NOMO-1 treated with dmso at 0.1 percent for 144 hours (cell line): ENCODE measurements at regions not wholly inside any gene's neighbourhood (a gene's known extent, or its start where the extent isn't known, plus 50 kb on each side); places are given as distances from the start of the nearest gene placed in this dataset.
"Not testable (repeated sequence)": the region's sequence is repeated elsewhere in the genome, so short reads cannot be mapped to it uniquely, and the experiment has no call there.

Experiments
- DNase-seq: peaks from one replicate; lab custom pipeline; 2025; ENCODE audit not compliant: unreplicated experiment; lab: John Stamatoyannopoulos, UW

DNA sequence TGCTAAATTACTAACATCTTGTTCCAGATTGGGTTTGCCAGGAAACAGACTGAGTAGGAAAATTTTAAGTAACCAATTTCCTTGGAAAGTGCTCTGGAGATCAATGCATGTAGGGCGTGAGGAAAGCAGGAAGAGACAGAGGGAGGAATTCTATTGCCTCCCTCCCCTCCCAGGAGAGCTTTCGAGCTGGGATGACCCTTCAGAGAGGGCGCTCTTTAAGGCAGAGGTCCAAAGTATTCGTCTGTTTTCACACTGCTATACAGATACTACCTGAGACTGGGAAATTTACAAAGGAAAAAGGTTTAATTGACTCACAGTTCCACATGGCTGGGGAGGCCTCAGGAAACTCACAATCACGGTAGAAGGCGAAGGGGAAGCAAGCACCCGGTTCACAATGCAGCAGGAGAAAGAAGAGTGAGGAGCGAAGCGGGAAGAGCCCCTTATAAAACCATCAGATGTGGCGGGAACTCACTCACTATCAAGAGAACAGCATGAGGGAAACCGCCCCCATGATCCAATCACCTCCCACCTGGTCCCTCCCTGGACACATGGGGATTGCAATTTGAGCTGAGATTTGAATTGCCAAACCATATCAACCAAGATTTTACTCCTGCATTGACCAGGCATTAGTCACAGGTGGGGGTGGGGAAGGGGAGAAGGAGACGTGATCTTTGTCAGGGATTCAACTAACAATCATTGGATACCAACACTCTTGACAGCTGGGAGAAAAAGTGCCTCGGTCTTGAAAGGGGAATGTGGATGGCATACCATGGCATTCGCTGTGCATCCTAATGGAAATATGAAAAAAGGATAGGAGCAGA lies 63.8 kb downstream of the SLITRK2 start:
- DNase-seq = no peak

DNA sequence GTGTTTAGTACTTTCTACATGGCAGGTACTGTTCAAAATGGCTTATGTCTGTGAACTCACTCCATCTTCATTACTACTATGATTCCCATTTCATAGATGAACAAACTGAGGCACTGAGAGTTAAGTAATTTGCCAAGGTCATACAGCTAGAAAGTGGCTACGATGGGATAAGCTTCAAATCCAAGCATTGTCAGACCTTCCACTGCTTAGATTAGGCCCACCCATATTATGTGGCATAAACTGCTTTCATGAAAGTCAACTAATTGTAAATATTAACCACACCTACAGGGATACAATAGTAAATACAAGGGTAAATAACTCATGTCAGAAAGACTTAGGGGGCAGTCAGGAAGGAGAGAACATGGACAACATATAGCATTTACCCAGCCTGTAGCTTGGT lies 68.8 kb downstream of the SLITRK2 start:
- DNase-seq = no peak

DNA sequence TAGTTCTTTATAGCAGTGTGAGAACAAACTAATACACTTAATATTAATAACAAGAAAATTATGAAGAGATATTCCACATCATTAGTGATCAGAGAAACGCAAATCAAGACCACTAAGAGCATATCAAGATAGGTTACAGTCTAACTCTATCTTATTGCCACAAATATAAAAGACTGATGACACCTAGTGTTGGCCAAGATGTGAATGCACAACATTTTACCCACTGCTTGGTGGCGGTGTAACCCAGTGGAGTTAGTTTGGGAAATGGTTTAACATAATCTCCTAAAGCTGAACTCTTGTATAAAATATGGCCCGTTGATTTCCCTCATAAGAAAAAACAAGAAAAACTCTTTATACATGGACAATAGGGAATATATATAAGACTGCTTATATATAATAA lies 92.4 kb downstream of the SLITRK2 start:
- no peak for DNase-seq

DNA sequence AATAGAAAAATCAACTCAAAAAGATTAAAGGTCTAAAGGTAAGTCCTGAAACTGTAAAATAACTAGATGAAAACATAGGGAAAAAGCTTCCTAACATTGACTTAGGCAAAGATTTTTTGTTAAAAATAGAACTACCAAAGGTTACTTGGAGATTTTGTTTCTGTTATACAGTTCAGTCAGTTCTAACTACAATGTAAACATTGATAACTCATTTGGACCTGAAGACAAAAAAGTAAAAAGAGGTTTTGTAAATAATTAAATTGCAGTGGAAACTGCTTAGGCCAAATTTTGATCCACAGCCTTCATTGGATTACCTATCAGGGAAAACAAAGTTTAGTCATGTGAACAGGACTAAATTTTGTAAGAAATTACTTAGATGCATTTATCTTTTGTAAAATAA lies 101.8 kb downstream of the SLITRK2 start:
- no peak for DNase-seq

DNA sequence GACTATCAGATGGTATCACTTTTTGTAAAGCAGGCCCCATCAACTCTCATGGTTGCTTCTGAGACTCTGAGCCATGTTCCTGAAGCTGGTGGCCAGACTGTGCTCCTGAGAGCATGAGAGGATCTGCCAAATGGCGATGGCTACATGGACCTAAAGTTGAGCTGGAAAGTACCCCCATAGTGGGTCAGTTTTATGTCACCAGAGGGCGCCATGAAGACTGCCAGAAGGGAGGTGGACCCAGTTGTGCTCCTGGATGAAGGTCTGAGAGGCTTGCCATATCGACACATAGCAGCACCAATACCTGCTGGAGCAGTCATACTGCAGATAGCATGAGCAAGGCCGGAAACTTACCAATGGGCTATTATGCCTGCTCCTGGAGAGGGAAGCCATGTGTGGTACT lies 105.7 kb downstream of the SLITRK2 start:
- no peak for DNase-seq

DNA sequence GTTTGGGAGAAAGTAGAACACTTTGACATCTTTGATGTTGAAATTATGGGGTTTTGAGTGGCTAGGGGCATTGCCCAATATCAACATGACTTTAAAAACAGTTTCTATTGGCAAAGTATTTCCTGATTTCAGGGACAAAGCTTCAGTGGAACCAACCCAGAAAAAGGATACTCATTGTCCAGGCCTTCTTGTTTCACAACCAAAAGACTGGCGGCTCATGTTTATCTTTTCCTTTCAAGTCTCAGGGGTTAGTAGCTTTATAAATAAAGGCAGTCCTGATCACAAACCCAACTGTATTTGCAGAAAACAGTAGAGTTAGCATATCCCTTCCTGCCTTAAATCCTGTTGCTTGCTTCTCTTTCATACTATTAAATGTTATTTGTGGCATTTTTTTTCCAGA lies 119.1 kb downstream of the SLITRK2 start:
- no peak for DNase-seq

DNA sequence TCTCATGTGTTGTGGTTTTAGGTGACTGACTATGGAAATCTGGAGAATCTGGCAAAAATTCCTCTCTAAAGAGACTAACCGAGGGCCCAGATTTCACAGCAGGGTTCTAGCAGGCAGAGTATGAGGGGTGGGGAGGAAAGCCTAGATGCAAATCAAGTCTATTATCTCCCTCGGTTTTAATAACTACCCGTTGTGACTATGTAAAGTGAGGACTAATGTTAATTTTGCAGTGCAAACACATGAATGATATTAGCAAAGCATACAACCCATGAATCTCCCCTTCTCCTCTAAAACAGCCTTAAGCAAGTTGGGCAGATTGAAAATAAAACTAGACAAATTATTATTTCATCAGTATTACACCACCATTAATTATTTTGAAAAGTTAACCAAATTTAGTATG lies 131.4 kb downstream of the SLITRK2 start:
- no peak for DNase-seq

DNA sequence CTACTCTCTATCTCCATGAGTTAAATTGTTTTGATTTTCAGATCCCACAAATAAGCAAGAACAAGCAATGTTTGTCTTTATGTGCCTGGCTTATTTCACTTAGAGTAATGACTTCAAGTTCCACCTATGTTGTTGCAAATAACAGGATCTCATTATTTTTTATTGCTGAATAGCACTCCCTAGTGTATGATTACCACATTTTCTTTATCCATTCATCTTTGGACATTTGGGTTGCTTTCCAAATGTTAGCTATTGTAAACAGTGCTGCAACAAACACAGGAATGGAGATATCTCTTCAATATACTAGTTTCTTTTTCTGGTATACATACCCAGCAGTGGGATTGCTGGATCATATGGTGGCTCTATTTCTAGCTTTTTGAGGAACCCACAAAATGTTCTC lies 136.0 kb downstream of the SLITRK2 start:
- no peak for DNase-seq

DNA sequence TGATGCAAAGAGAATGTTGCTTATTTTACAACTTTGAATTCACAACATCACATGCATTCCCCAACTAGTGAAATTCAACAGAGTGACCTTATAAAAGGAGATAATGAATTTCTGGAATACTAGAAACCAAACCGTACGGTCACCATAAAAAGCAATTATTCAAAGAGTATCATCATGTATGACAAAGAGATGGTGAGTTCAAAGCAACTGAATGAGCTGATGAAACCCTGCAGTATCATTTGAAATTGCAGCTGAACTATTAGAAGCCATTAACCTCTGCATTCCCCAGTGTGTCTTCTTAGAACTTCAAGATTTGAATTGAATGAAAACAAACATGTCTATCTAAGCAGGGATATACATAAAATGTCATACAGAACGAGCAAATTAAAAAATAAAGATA lies 172.4 kb downstream of the SLITRK2 start:
- no peak for DNase-seq

DNA sequence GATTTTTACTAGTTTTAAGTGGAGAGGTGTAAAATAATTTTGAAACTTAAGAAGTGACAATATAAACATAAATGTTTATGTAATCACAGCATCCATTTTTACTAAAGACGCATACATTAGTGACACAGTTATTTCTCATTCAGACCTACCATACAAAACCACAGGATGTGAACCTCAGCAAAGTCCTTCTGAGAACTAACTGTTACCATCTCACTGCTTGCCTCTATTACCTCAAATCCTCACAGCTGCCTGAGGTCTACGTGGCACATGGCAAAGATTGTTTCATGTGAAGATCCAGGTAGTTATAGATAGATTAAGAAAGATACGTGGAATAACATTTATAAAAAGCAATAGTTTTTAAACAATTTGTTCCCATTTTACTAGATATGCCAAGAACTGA lies 189.0 kb downstream of the SLITRK2 start:
- DNase-seq = no peak

DNA sequence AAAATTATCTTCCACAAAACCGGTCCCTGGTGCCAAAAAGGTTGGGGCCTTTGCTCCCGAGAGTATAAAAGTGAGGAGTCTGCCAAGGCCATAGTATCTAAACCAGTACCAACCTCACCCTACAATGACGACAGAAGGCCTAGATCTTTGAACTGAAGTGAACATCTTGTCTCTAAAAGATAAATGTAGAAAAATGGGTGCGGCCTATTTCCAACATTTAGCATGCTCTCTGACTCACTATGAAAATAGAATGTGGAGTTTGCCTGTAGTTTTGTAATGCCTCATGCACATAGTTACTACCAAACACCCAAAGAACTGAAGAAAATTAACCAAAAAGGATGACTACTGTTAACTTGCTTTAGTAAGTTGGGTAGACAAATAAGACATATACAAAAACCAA lies 218.4 kb downstream of the SLITRK2 start:
- no peak for DNase-seq

DNA sequence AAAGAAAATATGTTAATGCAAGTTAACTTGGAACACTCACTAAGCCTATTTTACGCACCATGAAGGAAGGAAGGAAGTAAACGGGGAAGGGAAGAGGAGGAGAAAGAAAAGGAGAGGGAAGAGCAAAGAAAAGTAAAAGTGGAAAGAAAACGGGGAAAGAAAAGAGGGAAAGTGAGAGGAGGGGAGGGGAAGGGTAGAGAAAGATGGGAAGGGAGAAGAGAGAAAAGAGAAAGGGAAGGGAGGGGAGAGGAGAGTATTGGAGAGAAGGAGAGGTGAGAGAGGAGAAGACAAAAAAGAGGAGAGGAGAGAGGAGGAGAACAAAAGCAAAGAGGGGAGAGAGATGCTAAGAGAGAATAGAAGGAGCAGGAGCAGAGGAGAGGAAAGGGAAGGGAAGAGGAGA lies 224.1 kb downstream of the SLITRK2 start:
- DNase-seq = no peak

DNA sequence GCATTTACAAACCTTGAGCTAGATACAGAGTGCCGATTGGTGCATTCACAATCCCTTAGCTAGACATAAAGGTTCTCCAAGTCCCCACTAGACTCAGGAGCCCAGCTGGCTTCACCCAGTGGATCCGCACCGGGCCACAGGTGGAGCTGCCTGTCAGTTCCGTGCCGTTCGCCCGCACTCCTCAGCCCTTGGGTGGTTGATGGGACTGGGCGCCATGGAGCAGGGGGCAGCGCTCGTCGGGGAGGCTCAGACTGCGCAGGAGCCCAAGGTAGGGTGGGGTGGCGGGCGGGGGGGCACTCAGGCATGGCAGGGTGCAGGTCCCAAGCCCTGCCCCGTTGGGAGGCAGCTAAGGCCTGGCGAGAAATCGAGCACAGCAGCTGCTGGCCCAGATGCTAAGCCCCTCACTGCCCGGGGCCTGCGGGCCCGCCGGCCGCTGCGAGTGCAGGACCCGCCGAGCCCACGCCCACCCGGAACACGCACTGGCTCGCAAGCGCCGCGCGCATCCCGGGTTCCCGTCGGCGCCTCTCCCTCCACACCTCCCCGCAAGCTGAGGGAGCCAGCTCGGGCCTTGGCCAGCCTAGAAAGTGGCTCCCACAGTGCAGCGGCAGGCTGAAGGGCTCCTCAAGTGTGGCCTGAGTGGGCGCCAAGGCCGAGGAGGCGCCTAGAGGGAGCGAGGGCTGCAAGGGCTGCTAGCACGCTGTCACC lies 228.5 kb downstream of the SLITRK2 start:
- DNase-seq = not testable (repeated sequence)

DNA sequence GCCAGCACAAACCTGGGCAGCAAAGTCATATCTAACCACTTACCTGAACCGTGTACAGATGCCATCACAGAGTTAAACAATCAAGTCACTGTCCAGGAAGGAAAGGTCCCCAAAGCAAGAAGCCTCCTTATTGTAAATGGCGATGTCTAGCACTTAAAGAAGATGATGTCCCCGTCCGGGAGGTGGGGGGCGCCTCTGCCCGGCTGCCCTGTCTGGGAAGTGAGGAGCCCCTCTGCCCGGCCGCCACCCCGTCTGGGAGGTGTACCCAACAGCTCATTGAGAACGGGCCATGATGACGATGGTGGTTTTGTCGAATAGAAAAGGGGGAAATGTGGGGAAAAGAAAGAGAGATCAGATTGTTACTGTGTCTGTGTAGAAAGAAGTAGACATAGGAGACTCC lies 231.9 kb downstream of the SLITRK2 start:
- DNase-seq = not testable (repeated sequence)

DNA sequence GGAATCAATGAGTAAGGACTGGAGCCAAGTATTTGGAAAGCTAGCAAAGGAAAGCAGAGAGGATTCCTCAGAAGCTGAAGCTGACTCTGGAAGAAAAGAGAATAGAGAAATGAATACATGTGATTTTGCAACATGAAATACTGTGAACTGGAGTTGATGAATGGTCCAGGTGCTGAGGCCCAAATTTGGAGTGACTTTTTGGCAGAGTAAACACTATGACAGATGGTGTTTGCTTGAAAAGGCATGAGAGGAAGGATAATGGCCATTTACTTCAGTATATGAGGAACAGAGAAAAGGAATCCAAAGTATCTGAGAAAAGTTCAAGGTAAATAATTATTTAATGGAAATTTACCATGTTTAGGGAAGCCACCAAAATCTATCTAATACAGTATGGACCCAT lies 236.7 kb downstream of the SLITRK2 start:
- DNase-seq = no peak

DNA sequence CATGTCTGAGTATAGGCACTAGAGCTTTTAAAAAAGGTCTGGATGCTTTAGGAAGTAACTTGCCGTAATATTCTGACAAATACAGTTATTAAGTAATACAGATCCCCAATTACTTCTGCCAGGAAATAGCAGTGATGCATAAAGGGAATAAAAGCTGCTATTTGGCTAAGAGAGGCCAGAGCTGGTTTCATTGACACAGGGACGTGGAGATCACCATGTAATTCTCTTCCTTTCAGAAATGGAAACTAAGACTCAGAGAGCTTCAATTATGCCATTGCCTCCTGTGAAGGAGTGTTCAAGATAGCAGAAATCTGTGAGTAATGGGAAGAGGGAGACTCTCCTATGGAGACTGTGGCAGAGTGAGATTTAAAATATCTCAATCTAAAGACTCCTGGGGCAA lies 238.1 kb downstream of the SLITRK2 start:
- no peak for DNase-seq

DNA sequence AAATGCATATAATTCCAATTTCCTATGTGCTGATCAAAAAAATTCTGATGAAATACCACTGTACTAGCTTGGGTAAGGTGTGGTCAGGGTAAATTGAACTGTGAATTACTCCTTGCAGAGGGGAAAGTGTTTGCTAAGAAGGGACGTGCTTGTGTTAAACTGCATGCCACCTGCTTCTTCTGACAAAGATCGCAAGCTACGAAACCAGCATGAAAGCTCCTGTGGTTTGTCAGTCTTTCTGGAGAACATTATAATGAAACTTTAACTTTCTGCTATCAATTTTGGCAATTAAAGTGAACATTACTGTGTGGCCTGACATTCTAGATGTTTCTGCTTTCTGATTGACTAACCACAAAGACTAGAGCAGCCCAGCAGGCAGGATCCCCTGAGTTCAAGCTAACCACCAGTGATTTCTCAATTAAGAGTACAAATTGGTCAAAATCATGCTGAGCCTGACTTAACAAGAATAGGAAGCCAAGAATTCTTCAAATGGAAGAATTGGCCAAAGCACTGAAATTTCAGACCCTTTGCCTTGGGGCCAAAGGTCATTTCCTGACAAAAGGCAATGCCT lies 239.0 kb downstream of the SLITRK2 start:
- DNase-seq = no peak

DNA sequence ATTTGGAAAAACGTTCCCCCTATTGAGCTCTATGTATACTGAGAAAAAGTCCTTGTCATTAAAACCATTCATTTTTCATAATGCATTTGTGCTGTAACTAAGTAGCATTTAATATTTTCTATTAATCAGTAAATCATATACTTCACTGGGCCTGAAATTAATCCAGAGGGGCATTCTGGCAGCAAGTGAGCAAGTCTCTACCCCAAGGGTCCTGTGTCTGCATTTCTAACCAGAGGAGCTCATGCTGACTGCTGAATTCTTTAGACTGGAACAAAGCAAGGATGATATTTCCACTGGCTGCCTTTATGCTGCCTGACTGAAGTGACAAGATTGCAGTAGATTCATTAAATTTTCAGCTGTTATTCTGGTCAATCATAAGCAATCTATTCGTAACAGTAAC lies 246.5 kb downstream of the SLITRK2 start:
- DNase-seq = no peak

DNA sequence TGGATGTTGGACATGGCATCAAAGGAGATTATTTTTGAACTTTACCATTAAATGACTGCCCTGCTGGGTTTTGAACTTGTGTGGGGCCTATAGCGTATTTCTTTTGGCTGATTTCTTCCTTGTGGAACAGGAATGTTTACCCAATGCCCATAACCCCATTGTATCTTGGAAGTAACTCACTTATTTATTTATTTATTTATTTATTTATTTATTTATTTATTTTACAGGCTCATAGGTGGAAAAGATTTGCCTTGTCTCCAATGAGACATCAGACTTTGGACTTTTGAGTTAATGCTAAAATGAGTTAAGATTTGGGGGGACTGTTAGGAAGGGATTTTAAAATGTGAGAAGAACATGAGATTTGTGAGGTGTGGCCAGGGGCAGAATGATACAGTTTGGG lies 273.1 kb downstream of the SLITRK2 start:
- DNase-seq = no peak

DNA sequence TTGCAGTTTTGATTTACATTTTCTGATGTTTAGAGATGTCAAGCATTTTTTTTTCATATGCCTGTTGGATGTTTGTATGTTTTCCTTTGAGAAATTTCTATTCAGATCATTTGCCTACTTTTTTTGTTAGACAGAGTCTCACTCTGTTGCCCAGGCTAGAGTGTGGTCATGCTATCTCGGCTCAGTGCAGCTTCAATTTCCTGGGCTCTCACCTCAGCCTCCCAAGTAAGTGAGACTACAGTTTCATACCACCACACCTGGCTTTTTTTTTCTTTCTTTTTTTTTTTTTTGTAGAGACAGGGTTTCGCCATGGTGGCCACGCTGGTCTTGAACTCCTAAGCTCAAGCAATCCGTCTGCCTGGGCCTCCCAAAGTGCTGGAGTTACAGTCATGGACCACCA lies 291.7 kb downstream of the SLITRK2 start:
- DNase-seq = no peak

DNA sequence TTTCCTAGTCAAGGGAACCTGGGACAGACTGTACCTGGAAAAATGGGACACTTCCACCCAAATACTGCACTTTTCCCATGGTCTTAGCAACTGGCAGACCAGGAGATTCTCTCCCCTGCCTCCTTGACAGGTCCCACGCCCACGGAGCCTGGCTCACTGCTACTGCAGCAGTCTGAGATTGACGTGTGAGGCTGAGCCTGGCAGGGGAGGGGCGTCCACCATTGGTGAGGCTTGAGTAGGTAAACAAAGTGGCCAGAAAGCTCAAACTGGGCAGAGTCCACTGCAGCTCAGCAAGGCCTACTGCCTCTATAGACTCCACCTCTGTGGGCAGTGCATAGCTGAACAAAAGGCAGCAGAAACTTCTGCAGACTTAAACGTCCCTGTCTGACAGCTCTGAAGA lies 301.4 kb downstream of the SLITRK2 start:
- DNase-seq = not testable (repeated sequence)

DNA sequence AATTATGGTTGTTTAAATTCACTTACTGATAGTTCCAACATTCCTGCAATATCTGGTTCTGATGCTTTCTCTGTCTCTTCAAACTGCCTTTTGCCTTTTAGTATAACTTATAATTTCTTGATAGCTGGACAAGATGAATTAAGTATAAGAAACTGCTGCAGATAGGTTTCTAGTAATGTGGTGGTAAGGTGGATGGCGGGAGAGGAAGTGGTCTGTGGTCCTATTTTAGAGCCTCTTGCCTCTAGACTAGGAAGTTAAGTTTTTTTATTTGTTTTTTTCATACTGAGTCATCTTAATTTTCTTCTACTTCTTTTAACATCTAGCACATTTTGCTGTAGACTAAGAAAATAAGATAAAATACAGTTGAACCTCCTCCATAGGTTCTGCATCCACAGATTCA lies 310.0 kb downstream of the SLITRK2 start:
- no peak for DNase-seq
